SU-DHL-6 (cell line): ENCODE measurements at regions not wholly inside any gene's neighbourhood (a gene's known extent, or its start where the extent isn't known, plus 50 kb on each side); places are given as distances from the start of the nearest gene placed in this dataset.

Experiments
- EZH2phosphoT487 ChIP-seq: fragments of 200-600 bp; sonication (generic), shearing (Covaris generic); conservative IDR thresholded peaks from 2 replicates; pipeline ENCODE4 v1.6.1; 2018; ENCODE audit warnings: mild to moderate bottlenecking, antibody characterized with exemption, low read length, moderate library complexity, mixed read lengths
- TF ChIP-seq, protein P1 (sequence below): fragments of 200-600 bp; sonication (generic); IDR thresholded peaks from one replicate; pipeline ENCODE4 v1.5.1; 2017; ENCODE audit warnings: antibody characterized with exemption, mild to moderate bottlenecking, low read length, moderate library complexity; ENCODE audit not compliant: insufficient read depth, poor library complexity, severe bottlenecking

- TF ChIP-seq, protein P1, sequence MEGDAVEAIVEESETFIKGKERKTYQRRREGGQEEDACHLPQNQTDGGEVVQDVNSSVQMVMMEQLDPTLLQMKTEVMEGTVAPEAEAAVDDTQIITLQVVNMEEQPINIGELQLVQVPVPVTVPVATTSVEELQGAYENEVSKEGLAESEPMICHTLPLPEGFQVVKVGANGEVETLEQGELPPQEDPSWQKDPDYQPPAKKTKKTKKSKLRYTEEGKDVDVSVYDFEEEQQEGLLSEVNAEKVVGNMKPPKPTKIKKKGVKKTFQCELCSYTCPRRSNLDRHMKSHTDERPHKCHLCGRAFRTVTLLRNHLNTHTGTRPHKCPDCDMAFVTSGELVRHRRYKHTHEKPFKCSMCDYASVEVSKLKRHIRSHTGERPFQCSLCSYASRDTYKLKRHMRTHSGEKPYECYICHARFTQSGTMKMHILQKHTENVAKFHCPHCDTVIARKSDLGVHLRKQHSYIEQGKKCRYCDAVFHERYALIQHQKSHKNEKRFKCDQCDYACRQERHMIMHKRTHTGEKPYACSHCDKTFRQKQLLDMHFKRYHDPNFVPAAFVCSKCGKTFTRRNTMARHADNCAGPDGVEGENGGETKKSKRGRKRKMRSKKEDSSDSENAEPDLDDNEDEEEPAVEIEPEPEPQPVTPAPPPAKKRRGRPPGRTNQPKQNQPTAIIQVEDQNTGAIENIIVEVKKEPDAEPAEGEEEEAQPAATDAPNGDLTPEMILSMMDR: no peak
- TF ChIP-seq EZH2phosphoT487: no peak
These were observed 92.1 kb upstream of the RANBP3L start for GRCh38 chr5:36393656-36394428.
